Fibroblast of lung (primary cell): ENCODE measurements at regions not wholly inside any gene's neighbourhood (a gene's known extent, or its start where the extent isn't known, plus 50 kb on each side); places are given as distances from the start of the nearest gene placed in this dataset.

Experiments used
- DNase-seq, 2 donors: peaks; one replicate each; pipeline versions ENCODE4 v3.0.0 to v3.0.0-alpha.2; 2010; ENCODE audit warnings: low read depth in 2 of 2
- H2AFZ ChIP-seq: 2 replicates; pipeline ENCODE4 v1.5.1; 2012; ENCODE audit warnings: low read length, control low read depth, inconsistent platforms
- H3K27ac ChIP-seq: 2 replicates; pipeline ENCODE4 v1.5.1; 2011; ENCODE audit warnings: low read length, control low read depth; ENCODE audit not compliant: insufficient read depth
- H3K27me3 ChIP-seq: 2 replicates; pipeline ENCODE4 v1.5.1; 2011; ENCODE audit warnings: mild to moderate bottlenecking, low read length; ENCODE audit not compliant: control insufficient read depth, insufficient read depth
- H3K36me3 ChIP-seq: 2 replicates; pipeline ENCODE4 v1.5.1; 2011; ENCODE audit warnings: low read length; ENCODE audit not compliant: control insufficient read depth, insufficient read depth
- H3K4me1 ChIP-seq: 2 replicates; pipeline ENCODE4 v1.5.1; 2011; ENCODE audit warnings: low read length; ENCODE audit not compliant: control insufficient read depth, insufficient read depth; ENCODE audit errors: extremely low read depth
- H3K4me2 ChIP-seq: 2 replicates; pipeline ENCODE4 v1.5.1; 2011; ENCODE audit warnings: low read length, control low read depth; ENCODE audit not compliant: insufficient read depth; ENCODE audit errors: extremely low read depth
- H3K4me3 ChIP-seq, 4 experiments: fragments of 200-600 bp in 1 of 4; sonication (generic) in 1 of 4; replicated peaks in 1 of 4; 2 replicates each; pipeline ENCODE4 v1.5.1; 2011 to 2016; ENCODE audit warnings: low read length in 4 of 4, low read depth in 3 of 4, mild to moderate bottlenecking in 3 of 4, control low read depth in 2 of 4, inconsistent platforms in 1 of 4, mixed read lengths in 1 of 4; ENCODE audit not compliant: insufficient read depth in 1 of 4; ENCODE audit errors: control extremely low read depth in 1 of 4
- H3K79me2 ChIP-seq: 2 replicates; pipeline ENCODE4 v1.5.1; 2012; ENCODE audit warnings: mild to moderate bottlenecking, low read length, inconsistent platforms; ENCODE audit not compliant: control insufficient read depth, insufficient read depth
- H3K9ac ChIP-seq: 2 replicates; pipeline ENCODE4 v1.5.1; 2011; ENCODE audit warnings: mild to moderate bottlenecking, low read length, control low read depth; ENCODE audit not compliant: insufficient read depth
- H3K9me3 ChIP-seq: 2 replicates; pipeline ENCODE4 v1.5.1; 2012; ENCODE audit warnings: low read depth, low read length; ENCODE audit not compliant: control insufficient read depth, insufficient read depth
- H4K20me1 ChIP-seq: 2 replicates; pipeline ENCODE4 v1.5.1; 2011; ENCODE audit warnings: low read length; ENCODE audit not compliant: control insufficient read depth, insufficient read depth; ENCODE audit errors: extremely low read depth
- EZH2 ChIP-seq: IDR thresholded peaks from 2 replicates; pipeline ENCODE4 v1.5.1; 2012; ENCODE audit warnings: low read length, control low read depth, mild to moderate bottlenecking; ENCODE audit errors: missing control alignments
- TF ChIP-seq, protein P1 (sequence below), 2 donors: IDR thresholded peaks in 1 of 2; conservative IDR thresholded peaks in 1 of 2; 1 replicate in 1 of 2; 2 replicates in 1 of 2; pipeline ENCODE4 v1.5.1; 2011 to 2012; ENCODE audit warnings: low read length in 2 of 2, control low read depth in 1 of 2, inconsistent platforms in 1 of 2, low read depth in 1 of 2, mild to moderate bottlenecking in 1 of 2

DNA sequence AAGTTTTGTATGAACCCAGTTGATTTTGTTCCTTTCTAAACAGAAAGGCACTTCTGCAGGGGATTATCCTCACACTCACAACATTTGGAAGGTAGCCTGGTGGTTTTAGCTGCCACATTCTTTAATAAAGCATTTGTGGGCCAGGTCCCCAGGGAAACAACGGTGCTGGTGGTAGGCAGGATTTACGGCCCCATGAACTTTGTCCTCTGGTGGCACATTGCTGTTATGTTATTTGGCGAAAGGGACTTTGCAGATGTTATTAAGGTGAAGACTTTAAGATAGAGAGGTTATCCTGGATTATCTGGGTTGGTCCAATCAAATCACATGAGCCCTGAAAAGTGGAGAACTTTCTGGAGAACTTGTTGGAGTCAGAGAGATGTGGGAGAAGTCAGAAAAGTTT lies 86.3 kb upstream of the C9orf72 start:
- H3K79me2 ChIP-seq, result no peaks in the 10 kb centered on the region
- TF ChIP-seq EZH2, result no peak
- TF ChIP-seq, protein P1, sequence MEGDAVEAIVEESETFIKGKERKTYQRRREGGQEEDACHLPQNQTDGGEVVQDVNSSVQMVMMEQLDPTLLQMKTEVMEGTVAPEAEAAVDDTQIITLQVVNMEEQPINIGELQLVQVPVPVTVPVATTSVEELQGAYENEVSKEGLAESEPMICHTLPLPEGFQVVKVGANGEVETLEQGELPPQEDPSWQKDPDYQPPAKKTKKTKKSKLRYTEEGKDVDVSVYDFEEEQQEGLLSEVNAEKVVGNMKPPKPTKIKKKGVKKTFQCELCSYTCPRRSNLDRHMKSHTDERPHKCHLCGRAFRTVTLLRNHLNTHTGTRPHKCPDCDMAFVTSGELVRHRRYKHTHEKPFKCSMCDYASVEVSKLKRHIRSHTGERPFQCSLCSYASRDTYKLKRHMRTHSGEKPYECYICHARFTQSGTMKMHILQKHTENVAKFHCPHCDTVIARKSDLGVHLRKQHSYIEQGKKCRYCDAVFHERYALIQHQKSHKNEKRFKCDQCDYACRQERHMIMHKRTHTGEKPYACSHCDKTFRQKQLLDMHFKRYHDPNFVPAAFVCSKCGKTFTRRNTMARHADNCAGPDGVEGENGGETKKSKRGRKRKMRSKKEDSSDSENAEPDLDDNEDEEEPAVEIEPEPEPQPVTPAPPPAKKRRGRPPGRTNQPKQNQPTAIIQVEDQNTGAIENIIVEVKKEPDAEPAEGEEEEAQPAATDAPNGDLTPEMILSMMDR (conservative IDR thresholded peaks at IDR 0.05 in 1 of 2, IDR thresholded peaks at IDR 0.05 in 1 of 2; ENCODE audit: low read depth in 1 of 2, low read length in 2 of 2), result no peak
- H3K9me3 ChIP-seq, result no peaks in the 10 kb centered on the region
- H3K4me3 ChIP-seq, result no peak overlapping the region
- no peak overlapping the region for H2AFZ ChIP-seq
- no peaks in the 10 kb centered on the region for H4K20me1 ChIP-seq
- no peaks in the 10 kb centered on the region for H3K4me1 ChIP-seq
- no peak for DNase-seq
- H3K27me3 ChIP-seq, result no peaks in the 10 kb centered on the region
- no peak overlapping the region for H3K27ac ChIP-seq
- H3K9ac ChIP-seq, result no peak overlapping the region
- H3K36me3 ChIP-seq, result no peaks in the 10 kb centered on the region
- no peak overlapping the region for H3K4me2 ChIP-seq

DNA sequence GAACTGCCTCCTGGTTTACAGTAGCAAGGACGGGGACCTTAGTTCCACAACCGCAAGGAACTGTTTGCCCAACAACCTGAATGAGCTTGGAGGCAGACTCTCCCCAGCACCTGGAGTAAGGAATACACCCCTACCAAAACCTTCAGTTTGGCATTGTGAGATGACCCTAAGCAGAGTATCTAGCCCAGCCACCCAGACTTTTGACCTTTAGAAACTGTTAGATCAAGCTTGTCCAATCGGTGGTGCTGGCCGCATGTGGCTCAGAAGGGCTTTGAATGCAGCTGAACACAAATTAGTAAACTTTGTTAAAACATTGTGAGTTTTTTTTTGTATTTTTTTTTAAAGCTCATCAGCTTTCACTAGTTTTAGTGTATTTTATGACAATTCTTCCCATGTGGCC lies 86.9 kb upstream of the C9orf72 start:
- TF ChIP-seq, protein P1 (conservative IDR thresholded peaks at IDR 0.05 in 1 of 2, IDR thresholded peaks at IDR 0.05 in 1 of 2; ENCODE audit: low read depth in 1 of 2, low read length in 2 of 2), result no peak
- no peak for TF ChIP-seq EZH2
- H3K27me3 ChIP-seq, result no peaks in the 10 kb centered on the region
- H3K4me3 ChIP-seq, result no peak overlapping the region
- H4K20me1 ChIP-seq, result no peaks in the 10 kb centered on the region
- H2AFZ ChIP-seq, result no peak overlapping the region
- no peaks in the 10 kb centered on the region for H3K79me2 ChIP-seq
- H3K4me2 ChIP-seq, result no peak overlapping the region
- H3K9me3 ChIP-seq, result no peaks in the 10 kb centered on the region
- no peak overlapping the region for H3K27ac ChIP-seq
- DNase-seq, result no peak
- H3K36me3 ChIP-seq, result no peaks in the 10 kb centered on the region
- no peaks in the 10 kb centered on the region for H3K4me1 ChIP-seq
- no peak overlapping the region for H3K9ac ChIP-seq

DNA sequence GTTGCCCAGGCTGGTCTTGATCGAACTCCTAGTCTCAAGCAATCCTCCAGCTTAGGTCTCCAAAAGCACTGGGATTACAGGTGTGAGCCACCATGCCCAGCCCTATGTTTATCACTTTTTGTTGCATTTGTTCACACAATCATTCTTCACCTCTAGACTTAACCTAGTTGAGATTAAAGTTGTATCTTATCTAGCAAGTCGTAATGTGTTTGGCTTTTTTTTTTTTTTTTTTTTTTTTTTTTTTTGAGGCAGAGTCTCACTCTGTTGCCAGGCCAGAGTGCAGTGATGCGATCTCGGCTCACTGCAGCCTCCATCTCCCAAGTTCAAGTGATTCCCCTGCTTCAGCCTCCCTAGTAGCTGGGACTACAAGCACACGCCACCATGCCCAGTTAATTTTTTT lies 90.2 kb upstream of the C9orf72 start:
- no peak overlapping the region for H3K27ac ChIP-seq
- no peaks in the 10 kb centered on the region for H3K4me1 ChIP-seq
- no peaks in the 10 kb centered on the region for H3K79me2 ChIP-seq
- no peak for DNase-seq
- H3K4me3 ChIP-seq, result no peak overlapping the region
- no peaks in the 10 kb centered on the region for H3K9me3 ChIP-seq
- no peak overlapping the region for H2AFZ ChIP-seq
- no peak overlapping the region for H3K9ac ChIP-seq
- no peaks in the 10 kb centered on the region for H3K36me3 ChIP-seq
- no peak for TF ChIP-seq EZH2
- TF ChIP-seq, protein P1 (conservative IDR thresholded peaks at IDR 0.05 in 1 of 2, IDR thresholded peaks at IDR 0.05 in 1 of 2; ENCODE audit: low read depth in 1 of 2, low read length in 2 of 2), result no peak
- no peaks in the 10 kb centered on the region for H4K20me1 ChIP-seq
- no peak overlapping the region for H3K4me2 ChIP-seq
- no peaks in the 10 kb centered on the region for H3K27me3 ChIP-seq
